Panc1 (cell line): ENCODE measurements at regions not wholly inside any gene's neighbourhood (a gene's known extent, or its start where the extent isn't known, plus 50 kb on each side); places are given as distances from the start of the nearest gene placed in this dataset.

Experiments
- POLR2AphosphoS5 ChIP-seq: IDR thresholded peaks from 2 replicates; pipeline ENCODE4 v1.6.1; 2012; ENCODE audit warnings: mild to moderate bottlenecking, low read depth, low read length, moderate library complexity
- TF ChIP-seq, protein P1 (sequence below): fragments of 450-650 bp; IDR thresholded peaks from 2 replicates; pipeline ENCODE4 v1.5.1; 2017; ENCODE audit warnings: mild to moderate bottlenecking

DNA sequence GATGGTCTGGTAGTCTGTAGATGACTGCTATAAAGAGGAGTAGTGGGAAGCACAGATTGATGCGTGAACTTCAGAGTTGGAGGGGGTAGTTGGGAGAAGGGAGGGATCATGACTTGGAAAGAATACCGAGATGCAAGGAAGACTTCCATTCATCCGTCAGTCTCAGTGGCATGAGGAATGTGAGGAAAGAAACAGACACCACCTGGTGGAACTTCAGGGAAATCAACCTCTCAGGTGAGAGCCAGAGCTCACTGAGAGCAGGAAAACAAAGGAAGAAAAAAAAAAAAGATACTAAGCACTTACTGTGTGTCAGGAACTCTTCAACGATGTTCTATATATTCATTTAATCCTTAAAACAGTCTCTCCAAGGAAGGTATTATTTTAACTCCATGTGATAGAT is 172.4 kb downstream of the OXSM start:
- TF ChIP-seq, protein P1, sequence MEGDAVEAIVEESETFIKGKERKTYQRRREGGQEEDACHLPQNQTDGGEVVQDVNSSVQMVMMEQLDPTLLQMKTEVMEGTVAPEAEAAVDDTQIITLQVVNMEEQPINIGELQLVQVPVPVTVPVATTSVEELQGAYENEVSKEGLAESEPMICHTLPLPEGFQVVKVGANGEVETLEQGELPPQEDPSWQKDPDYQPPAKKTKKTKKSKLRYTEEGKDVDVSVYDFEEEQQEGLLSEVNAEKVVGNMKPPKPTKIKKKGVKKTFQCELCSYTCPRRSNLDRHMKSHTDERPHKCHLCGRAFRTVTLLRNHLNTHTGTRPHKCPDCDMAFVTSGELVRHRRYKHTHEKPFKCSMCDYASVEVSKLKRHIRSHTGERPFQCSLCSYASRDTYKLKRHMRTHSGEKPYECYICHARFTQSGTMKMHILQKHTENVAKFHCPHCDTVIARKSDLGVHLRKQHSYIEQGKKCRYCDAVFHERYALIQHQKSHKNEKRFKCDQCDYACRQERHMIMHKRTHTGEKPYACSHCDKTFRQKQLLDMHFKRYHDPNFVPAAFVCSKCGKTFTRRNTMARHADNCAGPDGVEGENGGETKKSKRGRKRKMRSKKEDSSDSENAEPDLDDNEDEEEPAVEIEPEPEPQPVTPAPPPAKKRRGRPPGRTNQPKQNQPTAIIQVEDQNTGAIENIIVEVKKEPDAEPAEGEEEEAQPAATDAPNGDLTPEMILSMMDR: peak; percentile 23; the same call in 1 of the 2 replicates
- TF ChIP-seq POLR2AphosphoS5: no peak
